Loucy (cell line): ENCODE measurements at regions not wholly inside any gene's neighbourhood (a gene's known extent, or its start where the extent isn't known, plus 50 kb on each side); places are given as distances from the start of the nearest gene placed in this dataset.
"Not testable (repeated sequence)": the region's sequence is repeated elsewhere in the genome, so short reads cannot be mapped to it uniquely, and the experiment has no call there.

Experiments
- EZH2phosphoT487 ChIP-seq: fragments of 200-600 bp; IDR thresholded peaks from 2 replicates; pipeline ENCODE4 v1.6.1; 2018; ENCODE audit warnings: antibody characterized with exemption, mild to moderate bottlenecking, moderate library complexity, borderline replicate concordance
- TF ChIP-seq, protein P1 (sequence below): fragments of 200-600 bp; sonication (generic); conservative IDR thresholded peaks from 2 replicates; pipeline ENCODE4 v1.5.1; 2014; ENCODE audit warnings: mild to moderate bottlenecking, antibody characterized with exemption, low read length

DNA sequence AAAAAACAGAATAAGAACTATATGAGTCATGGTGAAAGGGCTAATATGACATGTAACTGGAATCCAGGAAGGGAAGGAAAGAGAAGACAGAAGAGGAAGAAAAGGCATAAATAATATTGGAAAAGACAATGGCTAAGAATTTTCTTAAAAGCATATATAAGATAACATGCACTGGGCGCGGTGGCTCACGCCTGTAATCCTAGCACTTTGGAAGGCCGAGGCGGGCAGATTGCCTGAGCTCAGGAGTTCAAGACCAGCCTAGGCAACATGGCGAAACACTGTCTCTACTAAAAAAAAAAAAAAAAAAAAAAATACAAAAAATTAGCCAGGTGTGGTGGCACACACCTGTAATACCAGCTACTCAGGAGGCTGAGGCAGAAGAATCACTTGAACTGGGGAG, 54.8 kb upstream of the UNC5A start:
- TF ChIP-seq, protein P1, sequence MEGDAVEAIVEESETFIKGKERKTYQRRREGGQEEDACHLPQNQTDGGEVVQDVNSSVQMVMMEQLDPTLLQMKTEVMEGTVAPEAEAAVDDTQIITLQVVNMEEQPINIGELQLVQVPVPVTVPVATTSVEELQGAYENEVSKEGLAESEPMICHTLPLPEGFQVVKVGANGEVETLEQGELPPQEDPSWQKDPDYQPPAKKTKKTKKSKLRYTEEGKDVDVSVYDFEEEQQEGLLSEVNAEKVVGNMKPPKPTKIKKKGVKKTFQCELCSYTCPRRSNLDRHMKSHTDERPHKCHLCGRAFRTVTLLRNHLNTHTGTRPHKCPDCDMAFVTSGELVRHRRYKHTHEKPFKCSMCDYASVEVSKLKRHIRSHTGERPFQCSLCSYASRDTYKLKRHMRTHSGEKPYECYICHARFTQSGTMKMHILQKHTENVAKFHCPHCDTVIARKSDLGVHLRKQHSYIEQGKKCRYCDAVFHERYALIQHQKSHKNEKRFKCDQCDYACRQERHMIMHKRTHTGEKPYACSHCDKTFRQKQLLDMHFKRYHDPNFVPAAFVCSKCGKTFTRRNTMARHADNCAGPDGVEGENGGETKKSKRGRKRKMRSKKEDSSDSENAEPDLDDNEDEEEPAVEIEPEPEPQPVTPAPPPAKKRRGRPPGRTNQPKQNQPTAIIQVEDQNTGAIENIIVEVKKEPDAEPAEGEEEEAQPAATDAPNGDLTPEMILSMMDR, result not testable (repeated sequence)
- TF ChIP-seq EZH2phosphoT487, result not testable (repeated sequence)
